Inflammatory macrophage treated with lipopolysaccharide for 1 hour (primary cell): ENCODE measurements at regions not wholly inside any gene's neighbourhood (a gene's known extent, or its start where the extent isn't known, plus 50 kb on each side); places are given as distances from the start of the nearest gene placed in this dataset.

Experiments used
- DNase-seq, 2 donors: peaks; one replicate each; pipeline ENCODE4 v3.0.0-alpha.2; 2020 to 2022

DNA sequence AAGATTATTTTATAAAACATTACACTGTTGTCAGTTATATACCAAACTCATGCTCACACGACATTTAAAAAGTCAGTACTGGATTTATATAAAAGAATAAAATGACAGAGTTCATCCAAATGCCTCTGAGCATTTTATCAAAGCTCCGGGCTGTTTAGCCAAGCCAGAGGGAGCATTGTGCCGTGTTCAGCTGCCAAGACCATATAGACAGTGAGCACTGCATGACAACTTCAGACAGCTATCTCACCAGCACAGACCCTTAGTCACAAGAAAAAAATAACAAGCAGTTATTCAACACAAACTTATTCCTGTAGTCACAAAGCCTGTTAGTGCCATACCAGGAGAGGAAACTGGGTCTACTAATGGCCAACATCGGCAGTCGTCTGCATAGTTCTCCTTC is 88.0 kb upstream of the PBX1 start:
- DNase-seq, result no peak

DNA sequence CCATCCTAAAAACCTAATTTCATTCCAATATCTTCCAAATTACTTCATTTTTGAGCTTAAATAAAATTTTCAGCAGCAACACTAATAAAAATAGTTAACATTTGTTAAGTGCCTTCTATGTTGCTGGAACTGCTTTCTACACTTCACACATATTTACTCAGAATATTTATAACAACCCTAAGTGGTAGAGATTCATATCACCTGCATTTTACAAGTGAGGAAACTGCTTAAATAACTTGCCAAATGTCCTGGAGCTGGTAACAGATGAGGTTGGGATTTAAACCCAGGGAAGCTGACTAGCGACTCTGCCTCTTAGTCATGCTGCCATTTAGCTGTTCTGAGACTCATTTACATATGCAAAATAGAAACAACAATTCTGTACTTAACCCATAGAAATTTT is 86.1 kb upstream of the PBX1 start:
- DNase-seq, result no peak

DNA sequence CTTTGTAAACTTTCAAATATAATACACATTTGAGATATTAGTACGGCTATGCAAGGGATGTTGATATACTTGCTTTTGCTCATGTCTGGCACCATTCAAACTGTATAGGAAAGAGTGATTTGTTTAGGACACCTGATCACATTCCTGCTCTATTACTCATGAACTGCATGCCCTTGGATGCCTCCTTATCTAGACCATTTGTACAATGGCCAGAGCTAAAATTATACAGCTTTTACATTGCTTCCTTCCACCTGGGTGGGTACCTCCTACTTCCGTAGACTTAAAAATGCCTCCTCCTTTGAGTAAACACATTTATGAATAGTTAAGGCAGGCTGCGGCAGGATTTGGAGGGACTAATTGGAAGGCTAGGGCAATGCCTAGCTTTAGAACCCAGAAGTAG is 85.4 kb upstream of the PBX1 start:
- no peak for DNase-seq

DNA sequence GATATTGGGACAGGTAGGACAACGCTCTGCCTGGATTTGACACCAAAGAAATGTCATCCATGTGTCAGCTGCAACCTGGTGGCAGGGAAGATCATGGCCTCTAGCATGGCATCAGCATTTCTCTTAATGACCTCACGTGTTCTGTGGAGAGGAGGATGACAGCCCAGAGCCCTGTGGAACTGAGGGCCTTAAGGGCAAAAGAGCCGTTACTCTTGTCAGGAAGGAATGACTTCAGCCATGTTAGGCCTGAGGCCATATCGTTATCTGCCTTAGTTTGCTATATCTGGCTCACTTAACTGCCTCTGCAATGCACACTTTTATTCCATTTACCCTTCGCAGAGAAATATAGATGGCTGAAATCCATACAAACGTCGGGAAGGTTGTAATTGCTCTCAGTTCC is 83.2 kb upstream of the PBX1 start:
- no peak for DNase-seq

DNA sequence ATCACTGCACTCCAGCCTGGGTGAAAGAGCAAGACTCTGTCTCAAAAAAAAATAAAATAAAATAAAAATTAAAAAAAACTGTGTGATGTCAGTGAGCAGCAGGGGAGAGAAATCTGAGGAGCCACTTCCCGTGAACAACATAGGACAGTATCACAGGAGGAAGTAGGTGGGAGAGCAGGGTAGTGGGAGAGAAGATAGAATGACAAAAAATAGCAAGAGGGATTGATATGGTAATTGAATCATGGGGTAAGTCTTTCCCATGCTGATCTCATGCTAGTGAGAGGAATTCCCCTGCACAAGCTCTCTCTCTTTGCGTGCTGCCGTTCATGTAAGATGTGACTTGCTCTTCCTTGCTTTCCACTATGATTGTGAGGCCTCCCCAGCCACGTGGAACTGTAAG is 81.6 kb upstream of the PBX1 start:
- no peak for DNase-seq

DNA sequence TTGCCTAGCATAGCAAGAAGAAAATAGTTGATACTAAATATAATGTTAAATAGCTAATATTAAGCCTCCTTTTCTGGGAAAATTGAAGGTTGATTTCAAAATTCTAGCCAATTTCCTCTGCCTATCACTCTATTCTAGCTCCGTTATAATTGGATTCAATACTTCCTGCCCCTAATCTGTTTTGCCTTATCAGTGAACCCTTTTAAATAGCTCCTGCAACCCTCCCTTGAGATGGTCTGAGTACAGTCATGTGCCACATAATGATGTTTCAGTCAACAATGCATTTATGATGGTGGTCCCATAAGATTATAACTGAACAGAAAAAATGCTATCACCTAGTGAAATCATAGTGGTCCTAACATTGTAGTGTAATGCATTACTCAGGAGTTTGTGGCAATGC is 79.7 kb upstream of the PBX1 start:
- DNase-seq, result no peak

DNA sequence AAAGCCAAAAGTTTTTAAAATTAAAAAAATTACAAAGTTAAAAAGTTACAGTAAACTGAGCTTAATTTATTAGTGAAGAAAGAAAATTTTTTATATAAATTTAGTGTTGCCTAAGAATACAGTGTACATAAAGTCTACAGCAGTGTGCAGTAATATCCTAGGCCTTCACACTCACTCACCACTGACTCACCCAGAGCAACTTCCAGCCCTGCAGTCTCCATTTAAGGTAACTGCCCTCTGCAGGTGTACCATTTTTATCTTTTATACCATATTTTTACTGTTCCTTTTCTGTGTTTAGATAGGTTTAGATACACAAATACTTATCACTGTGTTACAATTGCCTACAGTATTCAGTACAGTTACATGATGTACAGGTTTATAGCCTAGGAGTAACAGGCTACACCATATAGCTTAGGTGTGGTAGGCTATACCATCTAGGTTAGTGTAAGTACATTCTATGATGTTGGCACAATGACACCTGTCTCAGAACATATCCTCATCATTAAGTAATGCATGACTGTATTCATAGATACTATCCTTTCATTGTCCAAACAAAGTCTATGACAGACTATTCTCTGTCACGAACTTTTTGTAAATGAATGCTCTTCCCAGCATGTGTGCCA is 78.6 kb upstream of the PBX1 start:
- DNase-seq, result no peak

DNA sequence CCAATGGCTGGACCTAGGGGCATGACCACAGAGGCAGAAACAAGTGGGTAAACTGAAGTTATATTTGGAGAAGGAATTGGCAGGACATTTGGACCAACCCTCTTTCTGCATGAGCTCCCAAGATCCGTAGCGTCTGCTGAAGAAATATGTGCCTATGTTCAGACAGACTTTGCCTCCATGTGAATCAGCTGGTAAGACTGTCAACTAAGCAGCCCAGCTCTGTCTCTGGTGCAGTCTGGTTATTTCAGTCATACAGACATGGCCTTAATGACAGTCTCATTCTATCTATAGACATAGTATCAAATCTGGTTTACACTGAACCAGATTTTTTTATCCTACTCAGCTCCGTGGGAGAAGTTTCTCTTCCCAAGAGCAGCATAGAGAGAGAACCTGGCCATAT is 63.1 kb upstream of the PBX1 start:
- no peak for DNase-seq

DNA sequence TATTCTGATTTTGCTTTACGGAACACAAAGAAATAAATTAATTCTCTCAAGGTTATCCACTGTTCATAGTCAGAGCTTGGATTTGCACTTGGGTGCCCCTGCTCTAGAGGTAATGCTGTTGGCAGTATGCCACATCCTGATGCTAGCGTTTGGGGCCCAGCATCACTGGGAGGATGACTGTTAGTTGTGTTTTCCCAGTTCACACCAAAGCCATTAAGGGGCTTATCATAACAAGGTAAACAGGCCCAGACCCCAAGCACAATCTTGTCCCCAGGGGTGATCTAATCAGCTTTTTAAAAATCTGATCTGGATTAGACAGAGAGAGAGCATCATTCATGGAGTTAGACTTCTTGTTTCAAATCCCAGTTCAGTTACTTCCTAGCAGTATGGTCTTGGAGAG is 60.2 kb upstream of the PBX1 start:
- DNase-seq, result no peak

DNA sequence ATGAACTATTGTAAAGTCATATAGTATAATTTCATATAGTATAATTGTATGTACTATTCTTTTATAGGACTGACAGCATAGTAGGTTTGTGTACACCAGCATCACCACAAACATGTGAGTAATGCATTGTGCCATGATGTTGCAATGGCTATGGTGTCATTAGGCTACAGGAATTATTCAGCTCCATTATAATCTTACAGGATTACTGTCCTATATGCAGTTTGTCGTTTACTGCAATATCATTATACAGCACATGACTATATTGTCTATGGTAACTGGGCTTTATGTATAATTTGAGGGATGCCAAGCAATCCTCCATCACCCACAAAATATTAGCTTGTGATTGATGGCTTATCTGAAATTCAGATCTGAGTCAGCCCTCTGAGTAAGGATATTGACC is 54.2 kb upstream of the PBX1 start:
- no peak for DNase-seq
